ENCODE measurements at regions not wholly inside any gene's neighbourhood (a gene's known extent, or its start where the extent isn't known, plus 50 kb on each side); places are given as distances from the start of the nearest gene placed in this dataset.
"Not testable (repeated sequence)": the region's sequence is repeated elsewhere in the genome, so short reads cannot be mapped to it uniquely, and the experiment has no call there.

GRCh38 chr4:53959343-53960120 lies 104.9 kb downstream of the CHIC2 start:
- DNase-seq: no peak

DNA sequence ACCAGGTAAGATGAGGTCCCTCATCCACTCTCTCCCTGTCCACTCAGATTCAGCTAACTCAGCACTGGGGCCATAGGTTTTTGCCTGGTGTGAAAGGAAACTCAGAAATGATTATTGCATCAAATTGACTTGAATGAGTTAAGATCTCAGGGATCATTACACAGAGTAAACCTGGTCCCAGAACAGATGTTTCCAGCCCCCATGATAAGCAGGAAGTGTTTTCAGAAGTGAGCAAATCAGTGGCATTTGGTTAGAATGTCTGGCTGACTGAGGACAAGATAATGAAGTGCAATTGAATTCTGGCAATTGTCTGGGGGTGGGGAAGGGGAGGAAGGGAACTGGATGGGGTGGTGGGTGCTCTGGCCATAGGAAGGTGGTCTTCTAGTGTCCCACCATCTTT lies 108.0 kb downstream of the CHIC2 start:
- DNase-seq: no peak

GRCh38 chr4:53956053-53956452 lies 108.4 kb downstream of the CHIC2 start:
- no peak for DNase-seq

DNA sequence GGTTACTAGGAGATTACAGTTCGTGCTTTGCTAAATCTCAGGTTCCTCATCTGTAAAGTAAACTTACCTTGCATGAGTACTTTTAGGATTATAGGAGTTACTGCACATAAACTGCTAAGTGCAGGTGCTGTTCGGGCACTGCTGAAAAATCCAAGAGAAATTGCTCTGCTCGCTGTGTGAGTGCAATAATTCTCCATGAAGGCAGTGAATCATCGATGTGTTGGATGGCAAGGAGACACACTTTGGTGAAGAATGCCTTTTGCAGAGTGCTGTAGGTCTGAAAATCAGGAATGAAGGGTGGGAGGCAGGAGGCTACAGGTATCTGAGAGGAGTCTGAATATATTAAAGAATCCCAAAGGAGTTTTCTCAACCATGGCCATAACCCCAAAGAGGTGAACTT lies 113.0 kb downstream of the CHIC2 start:
- DNase-seq: no peak

DNA sequence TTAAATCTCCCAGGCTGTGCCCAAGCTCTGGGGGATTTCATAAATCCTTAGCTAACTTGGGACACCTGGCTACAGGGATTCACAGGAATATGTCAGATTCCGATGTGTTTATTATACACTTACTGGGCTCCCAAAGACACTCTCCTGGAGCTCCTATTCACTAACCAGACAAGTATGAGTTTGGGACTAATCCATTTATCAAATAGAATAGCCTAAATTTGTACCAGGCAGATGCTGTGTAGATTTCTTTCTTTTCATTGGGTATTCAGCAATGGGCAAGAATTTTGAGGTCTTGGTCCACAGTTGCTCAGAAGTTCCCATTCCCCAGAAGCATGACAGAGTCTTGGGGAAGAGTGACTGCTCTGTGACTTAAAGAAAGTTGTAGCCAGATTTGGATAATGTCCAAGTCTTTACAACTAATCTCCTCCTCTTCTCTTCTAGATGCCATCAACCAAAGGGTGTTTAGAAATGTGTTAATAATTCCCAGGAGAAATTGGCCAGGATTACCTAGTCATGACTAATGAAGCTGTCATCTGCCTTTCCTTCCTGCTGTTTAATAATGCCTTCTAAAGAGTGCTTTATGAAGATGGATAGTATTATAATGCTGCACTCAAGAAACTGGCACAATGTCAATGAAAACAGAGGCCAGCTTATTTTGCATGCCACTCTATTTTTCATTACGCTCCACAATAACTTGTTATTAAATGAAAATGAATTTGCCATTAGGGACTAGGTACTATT lies 120.9 kb downstream of the CHIC2 start:
- no peak for DNase-seq

DNA sequence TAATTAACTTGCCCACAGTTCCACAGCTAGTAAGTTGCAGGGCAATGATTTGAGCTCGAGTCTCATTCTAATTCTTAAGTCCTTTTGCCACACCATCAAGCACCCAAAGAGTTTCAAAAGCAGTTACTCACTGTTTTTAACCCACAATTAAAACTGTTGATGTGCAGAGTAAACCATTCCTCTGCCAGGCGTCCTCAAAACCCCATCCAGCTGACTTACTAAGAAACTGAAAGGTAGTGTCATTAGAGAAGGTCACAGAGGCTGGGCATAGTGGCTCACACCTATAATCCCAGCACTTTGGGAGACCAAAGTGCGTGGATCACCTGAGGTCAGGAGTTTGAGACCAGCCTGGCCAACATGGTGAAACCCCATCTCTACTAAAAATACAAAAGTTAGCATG lies 121.7 kb downstream of the CHIC2 start:
- no peak for DNase-seq

- no peak for DNase-seq
Observed at GRCh38 chr4:53941331-53941730, 123.1 kb downstream of the CHIC2 start.

DNA sequence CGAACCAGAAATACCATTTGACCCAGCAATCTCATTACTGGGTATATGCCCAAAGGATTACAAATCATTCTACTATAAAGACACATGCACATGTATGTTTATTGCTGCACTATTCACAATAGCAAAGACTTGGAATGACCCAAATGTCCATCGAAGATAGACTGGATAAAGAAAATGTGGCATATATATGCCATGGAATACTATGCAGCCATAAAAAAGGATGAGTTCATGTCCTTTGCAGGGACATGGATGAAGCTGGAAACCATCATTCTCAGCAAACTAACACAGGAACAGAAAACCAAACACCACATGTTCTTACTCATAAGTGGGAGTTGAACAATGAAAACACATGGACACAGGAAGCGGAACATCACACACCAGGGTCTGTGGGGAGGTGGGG lies 124.5 kb downstream of the CHIC2 start:
- DNase-seq: not testable (repeated sequence)

DNA sequence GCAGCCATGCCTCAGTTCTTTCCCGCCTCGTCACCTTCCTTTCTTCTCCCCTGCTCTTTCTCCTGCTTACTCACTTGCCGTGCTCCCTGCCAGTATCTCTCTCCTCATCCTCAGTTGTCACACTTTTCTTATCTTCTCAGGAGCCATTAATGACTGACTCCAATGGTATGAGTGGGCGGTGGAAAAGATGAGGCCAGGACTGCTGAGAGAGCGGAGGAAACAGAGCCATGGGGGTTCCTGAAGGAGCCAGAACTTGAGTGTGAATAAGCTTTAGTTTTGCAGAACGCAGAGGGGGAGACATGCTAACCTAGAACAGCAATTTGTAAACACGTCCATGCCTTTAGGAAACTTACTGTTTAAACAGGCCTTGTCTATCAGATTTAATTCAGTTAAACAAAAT lies 126.5 kb downstream of the CHIC2 start:
- no peak for DNase-seq

- no peak for DNase-seq
Observed at GRCh38 chr4:53937327-53937726, 127.1 kb downstream of the CHIC2 start.

GRCh38 chr4:53935780-53936179 lies 128.6 kb downstream of the CHIC2 start:
- DNase-seq: no peak

- DNase-seq: no peak
Observed at GRCh38 chr4:53932796-53933610, 131.4 kb downstream of the CHIC2 start.

DNA sequence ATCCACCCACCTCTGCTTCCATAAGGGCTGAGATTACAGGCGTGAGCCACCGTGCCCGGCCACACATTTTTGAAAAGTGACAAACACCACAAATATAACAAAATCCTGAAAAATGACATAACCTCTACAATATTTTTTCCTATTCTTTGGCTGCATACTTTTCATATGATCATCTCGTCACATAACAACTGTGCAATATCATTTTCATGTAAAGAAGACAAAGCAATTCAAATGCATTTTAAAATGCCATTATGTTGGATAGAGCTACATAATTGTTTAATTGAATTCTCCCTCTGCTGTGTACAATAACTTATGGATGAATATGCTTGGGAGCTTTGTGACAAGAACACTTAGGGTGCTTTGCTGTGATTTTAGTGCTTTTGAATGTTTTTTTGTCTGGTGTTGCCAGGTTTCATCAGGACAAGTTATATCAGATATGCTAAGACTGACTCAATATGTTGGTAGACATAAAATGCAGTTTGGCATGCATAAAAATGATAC lies 132.9 kb downstream of the CHIC2 start:
- no peak for DNase-seq

DNA sequence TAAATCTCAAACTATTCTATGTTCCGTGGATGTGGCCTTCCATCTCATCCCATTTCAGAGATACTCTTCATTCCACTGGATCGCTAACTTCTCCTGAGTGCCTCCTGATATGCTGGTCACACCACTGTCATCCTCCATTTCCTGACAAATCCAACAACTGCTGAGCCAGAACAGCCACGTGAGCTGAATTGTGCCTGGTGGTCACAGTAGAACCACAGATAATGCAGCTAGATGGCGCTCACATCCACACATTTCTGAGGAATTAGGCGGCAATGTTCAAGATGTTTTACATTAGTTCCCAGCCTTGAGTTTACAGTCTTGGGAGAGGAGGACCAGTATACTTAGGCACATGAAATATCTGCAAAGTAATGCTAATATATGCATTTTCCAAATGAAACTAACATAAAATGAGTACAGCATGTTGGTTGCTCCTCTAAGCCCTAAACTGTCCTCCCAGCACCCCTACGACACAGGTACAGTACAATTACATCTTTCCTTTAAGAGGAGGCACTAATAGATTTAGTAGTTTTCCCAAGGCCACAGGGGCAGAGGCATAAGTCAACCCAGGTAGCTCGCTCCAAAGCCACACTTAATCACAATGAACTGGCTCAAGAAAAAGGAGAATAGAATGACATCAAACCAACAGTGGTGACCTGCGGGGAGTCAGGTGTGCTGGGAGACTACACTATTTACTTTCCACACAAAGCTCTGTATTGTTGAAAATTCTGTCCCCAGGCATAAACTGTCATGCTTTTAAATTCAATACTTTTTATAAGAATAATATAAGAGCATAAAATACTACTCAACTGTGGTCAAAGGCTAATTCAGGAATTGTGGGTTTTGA lies 134.2 kb downstream of the CHIC2 start:
- DNase-seq: peak; percentile 50

DNA sequence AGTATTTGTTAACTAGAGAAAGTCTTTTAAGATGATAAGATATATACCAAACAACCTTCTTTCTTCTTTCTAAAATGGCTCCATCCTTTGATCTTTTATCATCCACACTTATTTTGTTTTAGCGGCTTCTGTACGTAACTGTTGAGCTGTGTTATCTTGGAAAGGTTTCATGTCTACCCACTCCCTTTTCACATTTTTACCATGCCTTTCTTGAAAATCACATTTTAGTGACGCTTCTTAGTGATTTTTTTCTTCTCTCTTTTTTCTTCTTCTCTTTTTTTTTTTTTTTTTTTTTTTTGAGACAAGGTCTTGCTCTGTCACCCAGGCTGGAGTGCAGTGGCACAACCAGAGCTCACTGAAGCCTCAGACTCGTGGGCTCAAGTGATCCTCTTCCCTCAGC lies 135.1 kb downstream of the CHIC2 start:
- no peak for DNase-seq

- DNase-seq: no peak
Observed at GRCh38 chr4:53928825-53929224, 135.6 kb downstream of the CHIC2 start.

GRCh38 chr4:53925050-53925605 lies 139.3 kb downstream of the CHIC2 start:
- no peak for DNase-seq

DNA sequence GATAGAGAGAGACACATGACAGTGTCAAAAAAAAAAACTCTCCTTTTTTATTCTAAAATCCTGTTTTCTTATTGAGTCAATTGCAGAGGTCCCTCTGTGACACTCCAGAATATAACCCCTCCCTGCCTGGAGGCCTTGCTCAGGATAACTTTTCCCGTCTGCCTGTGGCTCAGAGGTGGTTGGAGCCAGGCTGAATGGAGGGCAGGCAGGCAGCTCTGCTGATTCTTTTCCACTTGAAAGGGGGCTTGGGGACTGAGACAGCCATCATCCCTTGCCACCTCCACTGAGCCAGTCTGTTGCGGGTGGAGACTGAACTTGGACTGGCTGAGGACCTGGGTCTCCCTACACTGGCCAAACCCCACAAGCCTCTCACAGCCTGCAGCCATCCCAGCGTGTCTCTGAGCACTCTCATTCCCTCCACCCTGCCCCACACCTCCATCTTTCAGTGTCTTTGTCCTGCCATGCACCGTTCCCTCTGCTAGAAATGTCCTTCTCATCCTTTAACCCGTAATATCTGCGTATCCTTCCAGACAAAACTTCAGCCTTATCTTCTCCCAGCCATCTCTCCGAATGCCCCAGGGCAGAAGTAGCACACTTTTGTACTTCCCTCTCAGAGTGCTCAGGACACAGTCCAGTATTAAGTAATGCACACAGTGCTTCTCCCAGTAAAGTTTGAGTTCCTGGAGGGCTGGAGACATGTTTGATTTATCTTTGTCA lies 139.9 kb downstream of the CHIC2 start:
- no peak for DNase-seq

DNA sequence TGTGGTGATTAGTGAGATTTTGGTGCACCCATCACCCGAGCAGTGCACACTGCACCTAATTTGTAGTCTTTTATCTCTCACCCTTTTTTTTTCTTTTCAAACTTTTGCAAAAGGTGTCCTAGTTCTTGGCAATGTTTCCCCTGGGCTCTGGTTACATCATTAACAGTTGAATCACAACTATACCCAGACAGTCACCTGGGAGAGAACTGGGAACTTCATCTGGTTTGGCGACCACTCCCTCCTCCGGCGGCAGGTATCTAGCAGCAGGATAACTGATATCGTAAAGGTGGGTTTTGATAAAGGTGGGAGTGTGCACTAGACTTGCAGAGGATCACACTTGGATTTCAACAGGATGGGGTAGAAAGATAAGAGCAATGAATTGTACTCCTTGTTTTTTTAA lies 140.5 kb downstream of the CHIC2 start:
- no peak for DNase-seq

DNA sequence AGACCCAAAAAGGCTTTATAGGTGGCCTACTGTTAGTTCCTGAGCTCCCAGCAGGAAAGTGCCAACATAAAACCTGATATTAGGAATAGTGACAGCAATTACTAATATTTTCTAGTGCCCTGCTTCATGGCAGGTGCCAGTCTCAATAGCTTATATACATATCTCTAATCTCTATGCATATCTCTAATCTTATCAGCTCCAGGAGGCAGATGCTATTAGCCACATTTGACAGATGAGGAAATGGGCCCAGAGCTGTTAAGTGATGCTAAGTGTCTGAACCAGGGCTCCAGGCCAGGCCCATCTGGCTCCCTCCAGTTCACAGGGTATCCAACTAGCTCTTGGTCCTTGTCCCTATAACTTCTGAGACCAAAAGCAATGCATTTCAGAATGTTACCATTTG lies 142.5 kb downstream of the CHIC2 start:
- no peak for DNase-seq

DNA sequence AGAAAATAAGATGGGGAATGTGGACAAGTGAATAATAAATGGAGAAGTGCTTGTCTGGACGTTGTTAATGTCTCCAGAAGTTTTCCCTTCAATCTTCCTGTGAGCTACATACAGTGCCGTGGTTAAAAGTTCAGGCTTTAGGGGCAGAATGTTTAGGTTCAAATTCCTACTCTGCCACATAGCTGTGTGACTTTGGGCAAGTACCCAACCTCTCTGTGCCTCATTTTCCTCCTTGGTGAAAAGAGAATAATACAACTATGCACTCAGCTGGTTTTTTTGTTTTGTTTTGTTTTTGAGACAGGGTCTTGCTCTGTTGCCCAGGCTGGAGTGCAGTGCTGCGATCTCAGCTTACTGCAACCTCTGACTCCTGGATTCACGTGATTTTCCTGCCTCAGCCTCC lies 143.5 kb downstream of the CHIC2 start:
- DNase-seq: no peak

GRCh38 chr4:53920116-53920515 lies 144.3 kb downstream of the CHIC2 start:
- DNase-seq: no peak

All from activated naive CD4-positive, alpha-beta T cell treated with Interleukin-2 at 50 U/mL for 16 hours (primary cell).